PFSK-1 (cell line): ENCODE measurements at regions not wholly inside any gene's neighbourhood (a gene's known extent, or its start where the extent isn't known, plus 50 kb on each side); places are given as distances from the start of the nearest gene placed in this dataset.

Experiments
- FOXP2 ChIP-seq: optimal IDR thresholded peaks from 2 replicates; pipeline ENCODE3; 2011; ENCODE audit warnings: borderline replicate concordance, control low read depth, inconsistent platforms; ENCODE audit not compliant: insufficient read depth; ENCODE audit errors: extremely low read length, extremely low read depth
- POLR2AphosphoS5 ChIP-seq: IDR thresholded peaks from 2 replicates; pipeline ENCODE4 v1.6.1; 2012; ENCODE audit warnings: low read depth, mild to moderate bottlenecking, control low read depth, low read length, moderate library complexity

DNA sequence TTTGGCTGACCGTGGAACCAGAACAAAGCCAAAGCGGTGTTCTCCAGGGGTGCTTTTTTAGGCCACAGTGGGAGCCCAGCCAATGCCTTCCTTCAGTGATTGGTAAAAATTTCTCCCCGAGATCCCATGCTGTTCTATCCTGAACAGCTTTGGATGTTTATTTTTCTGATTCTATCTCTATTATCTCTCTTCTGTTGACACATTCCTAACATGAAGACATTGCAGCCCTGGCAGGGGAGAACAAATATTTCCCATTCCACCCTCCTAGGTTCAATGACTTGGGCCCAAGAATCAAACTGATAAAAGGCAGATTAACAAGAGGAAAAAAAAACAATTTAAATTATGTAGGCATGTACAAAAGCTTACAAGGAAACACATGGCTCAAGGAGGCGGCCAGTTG, 162.7 kb downstream of the PFKFB3 start:
- TF ChIP-seq FOXP2 = no peak
- TF ChIP-seq POLR2AphosphoS5 = no peak
